ENCODE measurements at regions not wholly inside any gene's neighbourhood (a gene's known extent, or its start where the extent isn't known, plus 50 kb on each side); places are given as distances from the start of the nearest gene placed in this dataset.

DNA sequence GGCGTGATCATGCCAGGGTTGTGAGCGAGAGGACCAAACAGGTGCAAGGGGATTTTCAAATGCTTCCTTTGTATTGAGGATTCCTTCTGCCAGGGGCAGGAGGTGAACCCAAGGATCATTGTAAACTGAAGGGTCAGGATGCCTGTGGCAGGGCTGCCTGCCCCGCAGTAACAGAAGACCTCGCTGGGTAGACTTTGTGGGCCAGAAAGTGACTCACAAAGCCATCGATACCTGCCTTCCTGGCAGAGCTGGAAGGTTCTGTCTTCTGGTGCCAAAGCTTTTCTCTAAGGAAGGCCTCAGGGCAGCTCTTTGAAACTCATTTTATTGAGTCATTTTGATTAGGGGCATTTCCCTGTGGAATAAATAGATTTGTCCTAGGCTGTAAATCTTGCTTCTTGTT lies 223.4 kb downstream of the ICE1 start:
- no peaks in the 10 kb centered on the region for H3K36me3 ChIP-seq (replicated peaks in 1 of 2)
- no peaks in the 10 kb centered on the region for H3K27me3 ChIP-seq
- no peak overlapping the region for H3K4me3 ChIP-seq
- WGBS, 4 donors = 65 to 83% (median 69%) methylated on average over 5 of the region's 5 CpGs
- intact Hi-C loops (cut with DNase I) = no loop called here
- H3K4me1 ChIP-seq (replicated peaks in 1 of 2) = no peaks in the 10 kb centered on the region
- no peak overlapping the region for H3K27ac ChIP-seq
- DNase-seq = peak in 5 of 7 donors; percentile 12 to 70 (median 34)
- TF ChIP-seq, protein P1, sequence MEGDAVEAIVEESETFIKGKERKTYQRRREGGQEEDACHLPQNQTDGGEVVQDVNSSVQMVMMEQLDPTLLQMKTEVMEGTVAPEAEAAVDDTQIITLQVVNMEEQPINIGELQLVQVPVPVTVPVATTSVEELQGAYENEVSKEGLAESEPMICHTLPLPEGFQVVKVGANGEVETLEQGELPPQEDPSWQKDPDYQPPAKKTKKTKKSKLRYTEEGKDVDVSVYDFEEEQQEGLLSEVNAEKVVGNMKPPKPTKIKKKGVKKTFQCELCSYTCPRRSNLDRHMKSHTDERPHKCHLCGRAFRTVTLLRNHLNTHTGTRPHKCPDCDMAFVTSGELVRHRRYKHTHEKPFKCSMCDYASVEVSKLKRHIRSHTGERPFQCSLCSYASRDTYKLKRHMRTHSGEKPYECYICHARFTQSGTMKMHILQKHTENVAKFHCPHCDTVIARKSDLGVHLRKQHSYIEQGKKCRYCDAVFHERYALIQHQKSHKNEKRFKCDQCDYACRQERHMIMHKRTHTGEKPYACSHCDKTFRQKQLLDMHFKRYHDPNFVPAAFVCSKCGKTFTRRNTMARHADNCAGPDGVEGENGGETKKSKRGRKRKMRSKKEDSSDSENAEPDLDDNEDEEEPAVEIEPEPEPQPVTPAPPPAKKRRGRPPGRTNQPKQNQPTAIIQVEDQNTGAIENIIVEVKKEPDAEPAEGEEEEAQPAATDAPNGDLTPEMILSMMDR (IDR thresholded peaks at IDR 0.05) = no peak
- no peak for TF ChIP-seq POLR2A (IDR thresholded peaks at IDR 0.05)
- H3K9me3 ChIP-seq (replicated peaks in 1 of 3) = no peaks in the 10 kb centered on the region

DNA sequence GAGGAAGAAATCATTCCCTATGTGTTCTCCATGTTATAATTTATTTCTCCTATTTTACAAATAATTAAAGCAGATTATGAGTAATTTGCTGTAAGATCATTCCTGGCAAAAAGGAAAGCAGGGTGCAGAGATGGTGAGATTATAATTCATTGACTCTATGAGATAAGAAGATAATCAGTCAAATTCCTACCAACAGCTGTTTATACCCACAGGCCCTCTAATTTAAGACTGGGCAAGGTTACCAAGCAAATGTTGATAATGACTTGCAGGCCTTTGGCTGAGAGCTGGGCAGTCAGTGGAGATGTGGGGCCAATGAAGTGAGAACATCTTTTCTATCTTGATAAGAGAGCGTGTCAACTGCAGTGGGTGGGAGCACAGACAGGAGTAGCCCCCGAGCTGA lies 222.7 kb downstream of the ICE1 start:
- Histone ChIP-seq H3K4me3 (no peak overlapping the region), H3K4me1 (replicated peaks in 1 of 2) (no peaks in the 10 kb centered on the region), H3K27ac (no peak overlapping the region), H3K27me3 (no peaks in the 10 kb centered on the region), H3K9me3 (replicated peaks in 1 of 3) (no peaks in the 10 kb centered on the region), H3K36me3 (replicated peaks in 1 of 2) (no peaks in the 10 kb centered on the region)
- intact Hi-C loops (cut with DNase I) = no loop called here
- 81 to 94% (median 84%) methylated on average over 2 of the region's 2 CpGs for WGBS, 4 donors
- no peak for TF ChIP-seq POLR2A (IDR thresholded peaks at IDR 0.05)
- TF ChIP-seq, protein P1 (IDR thresholded peaks at IDR 0.05) = no peak
- DNase-seq = no peak

GRCh38 chr5:5644249-5644648 lies 221.8 kb downstream of the ICE1 start:
- TF ChIP-seq POLR2A (IDR thresholded peaks at IDR 0.05) = no peak
- TF ChIP-seq, protein P1 (IDR thresholded peaks at IDR 0.05) = no peak
- intact Hi-C loops (cut with DNase I) = no loop called here
- Histone ChIP-seq H3K4me3 (no peak overlapping the region), H3K27me3 (no peaks in the 10 kb centered on the region), H3K4me1 (replicated peaks in 1 of 2) (no peaks in the 10 kb centered on the region), H3K9me3 (replicated peaks in 1 of 3) (no peaks in the 10 kb centered on the region), H3K27ac (no peak overlapping the region), H3K36me3 (replicated peaks in 1 of 2) (no peaks in the 10 kb centered on the region)
- DNase-seq = no peak
- whole genome bisulfite sequencing, 4 donors = 85 to 94% (median 88%) methylated on average over 6 of the region's 6 CpGs

GRCh38 chr5:5643481-5643880 lies 221.0 kb downstream of the ICE1 start:
- Histone ChIP-seq H3K27me3 (no peaks in the 10 kb centered on the region), H3K36me3 (replicated peaks in 1 of 2) (no peaks in the 10 kb centered on the region), H3K4me1 (replicated peaks in 1 of 2) (peaks cover 0 to 7% of the 10 kb centered on the region in 2 donors), H3K4me3 (no peak overlapping the region), H3K27ac (no peak overlapping the region), H3K9me3 (replicated peaks in 1 of 3) (no peaks in the 10 kb centered on the region)
- TF ChIP-seq POLR2A (IDR thresholded peaks at IDR 0.05) = no peak
- TF ChIP-seq, protein P1 (IDR thresholded peaks at IDR 0.05) = no peak
- no peak for DNase-seq
- 88 to 92% (median 91%) methylated on average over 4 of the region's 4 CpGs for WGBS, 4 donors
- intact Hi-C loops (cut with DNase I) = no loop called here

Measured in adrenal gland (tissue), 9 donors.